CD14-positive monocyte (primary cell): ENCODE measurements at regions not wholly inside any gene's neighbourhood (a gene's known extent, or its start where the extent isn't known, plus 50 kb on each side); places are given as distances from the start of the nearest gene placed in this dataset.

Experiments
- DNase-seq, 3 donors: peaks; one replicate each; pipeline ENCODE4 v3.0.0-alpha.2; 2011 to 2022
- H2AFZ ChIP-seq: 2 replicates; pipeline ENCODE4 v1.6.0; 2012; ENCODE audit warnings: mild to moderate bottlenecking, low read depth, low read length, inconsistent platforms; ENCODE audit not compliant: insufficient read depth, poor library complexity, severe bottlenecking
- H3K27ac ChIP-seq, 2 donors: 1 replicate in 1 of 2; 2 replicates in 1 of 2; pipeline ENCODE4 v1.5.1; 2012 to 2013; ENCODE audit warnings: low read length in 2 of 2, control low read depth in 1 of 2, inconsistent platforms in 1 of 2, low read depth in 1 of 2, mild to moderate bottlenecking in 1 of 2
- H3K27me3 ChIP-seq, 2 donors: one replicate each; pipeline versions ENCODE4 v1.6.0 to v1.6.1; 2011 to 2013; ENCODE audit warnings: low read length in 2 of 2; ENCODE audit not compliant: control insufficient read depth in 2 of 2, insufficient read depth in 2 of 2
- H3K36me3 ChIP-seq, 2 donors: replicated peaks in 1 of 2; 1 replicate in 1 of 2; 2 replicates in 1 of 2; pipeline versions ENCODE4 v1.5.1 to v1.6.1; 2012 to 2013; ENCODE audit warnings: low read length in 2 of 2, control low read depth in 1 of 2, inconsistent platforms in 1 of 2, mild to moderate bottlenecking in 1 of 2; ENCODE audit not compliant: insufficient read depth in 2 of 2, control insufficient read depth in 1 of 2
- H3K4me1 ChIP-seq, 2 donors: 1 replicate in 1 of 2; 2 replicates in 1 of 2; pipeline versions ENCODE4 v1.5.1 to v1.6.1; 2012 to 2013; ENCODE audit warnings: low read length in 2 of 2, control low read depth in 1 of 2, inconsistent platforms in 1 of 2, mild to moderate bottlenecking in 1 of 2, moderate library complexity in 1 of 2; ENCODE audit not compliant: insufficient read depth in 2 of 2, control insufficient read depth in 1 of 2
- H3K4me2 ChIP-seq: replicated peaks from 2 replicates; pipeline ENCODE3; 2012; ENCODE audit warnings: low read length, moderate library complexity, mild to moderate bottlenecking; ENCODE audit not compliant: poor library complexity, severe bottlenecking; ENCODE audit errors: extremely low read depth
- H3K4me3 ChIP-seq, 3 experiments: fragments of 200-600 bp in 1 of 3; sonication (generic) in 1 of 3; replicated peaks in 1 of 3; 1 replicate in 2 of 3; 2 replicates in 1 of 3; pipeline ENCODE4 v1.5.1; 2011 to 2013; ENCODE audit warnings: low read length in 3 of 3, mild to moderate bottlenecking in 3 of 3, control low read depth in 2 of 3, low read depth in 2 of 3, inconsistent platforms in 1 of 3, moderate library complexity in 1 of 3
- H3K79me2 ChIP-seq: 2 replicates; pipeline ENCODE4 v1.6.0; 2012; ENCODE audit warnings: mild to moderate bottlenecking, control low read depth, inconsistent platforms, low read length, moderate library complexity; ENCODE audit not compliant: insufficient read depth
- H3K9ac ChIP-seq: 2 replicates; pipeline ENCODE4 v1.6.0; 2017; ENCODE audit warnings: low read length, mild to moderate bottlenecking; ENCODE audit not compliant: insufficient read depth, poor library complexity, severe bottlenecking
- H3K9me3 ChIP-seq, 2 donors: replicated peaks in 1 of 2; 1 replicate in 1 of 2; 2 replicates in 1 of 2; pipeline versions ENCODE4 v1.5.1 to v1.6.1; 2012 to 2013; ENCODE audit warnings: low read length in 2 of 2, control low read depth in 1 of 2; ENCODE audit not compliant: control insufficient read depth in 1 of 2, insufficient read depth in 1 of 2
- H4K20me1 ChIP-seq: 2 replicates; pipeline ENCODE4 v1.6.0; 2012; ENCODE audit warnings: mild to moderate bottlenecking, low read length, control low read depth, moderate library complexity; ENCODE audit not compliant: insufficient read depth
- H3K27ac Mint-ChIP-seq, 7 donors: one replicate each; pipeline ENCODE4 v1.8.0; 2020; ENCODE audit warnings: mild to moderate bottlenecking in 7 of 7, mixed read lengths in 7 of 7, moderate library complexity in 6 of 7, inconsistent platforms in 2 of 7
- H3K27me3 Mint-ChIP-seq, 3 donors: one replicate each; pipeline ENCODE4 v1.8.0; 2021 to 2022; ENCODE audit warnings: low read depth in 3 of 3, mild to moderate bottlenecking in 3 of 3, mixed read lengths in 3 of 3, moderate library complexity in 3 of 3, inconsistent platforms in 1 of 3
- H3K36me3 Mint-ChIP-seq, 2 donors: one replicate each; pipeline ENCODE4 v1.8.0; 2020; ENCODE audit warnings: mixed read lengths in 2 of 2, inconsistent platforms in 1 of 2, mild to moderate bottlenecking in 1 of 2
- H3K4me1 Mint-ChIP-seq: one replicate; pipeline ENCODE4 v1.8.0; 2020; ENCODE audit warnings: mild to moderate bottlenecking, mixed read lengths
- H3K4me3 Mint-ChIP-seq, 2 donors: one replicate each; pipeline ENCODE4 v1.8.0; 2020; ENCODE audit warnings: mild to moderate bottlenecking in 2 of 2, mixed read lengths in 2 of 2, moderate library complexity in 1 of 2
- H3K9me3 Mint-ChIP-seq, 7 donors: one replicate each; pipeline ENCODE4 v1.8.0; 2020 to 2022; ENCODE audit warnings: mixed read lengths in 7 of 7, mild to moderate bottlenecking in 6 of 7, moderate library complexity in 6 of 7, inconsistent platforms in 2 of 7
- WGBS: methylation state at CpG from one replicate; pipeline ENCODE4 v1.1.5; 2013; ENCODE audit warnings: missing lambda C conversion rate; ENCODE audit not compliant: insufficient coverage; 5-methylcytosine and 5-hydroxymethylcytosine counted together
- intact Hi-C, 2 donors: fragments of 100-400 bp; cut with micrococcal nuclease; formaldehyde crosslinking; loops; one replicate each; pipeline versions ENCODE4 v1.15.0 to v1.15.1; 2023
- TF ChIP-seq, protein P1 (sequence below): fragments of 200-600 bp; IDR thresholded peaks from one replicate; pipeline ENCODE4 v1.8.0; 2022; ENCODE audit warnings: antibody characterized with exemption, mild to moderate bottlenecking

DNA sequence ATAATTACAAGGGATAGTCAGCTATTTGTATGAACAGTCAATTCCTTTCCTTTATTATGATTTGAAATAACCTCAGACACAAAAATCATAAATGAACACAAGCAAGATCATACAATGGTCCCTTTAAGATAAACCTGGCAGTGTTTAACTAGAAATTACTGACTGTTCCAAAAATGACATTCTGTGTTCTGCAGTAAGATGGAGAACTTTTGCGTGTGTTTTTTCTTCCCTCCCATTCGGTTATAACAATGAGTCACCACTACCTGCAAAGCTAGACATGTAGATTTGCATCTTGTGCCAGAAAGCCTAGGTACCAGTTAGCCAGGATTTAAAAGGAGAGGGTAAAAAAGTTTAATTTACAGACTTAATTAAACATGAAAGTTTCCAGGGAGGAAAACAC, 248.2 kb upstream of the ADAMTS9 start:
- no peaks in the 10 kb centered on the region for H3K4me1 Mint-ChIP-seq
- H3K4me3 ChIP-seq: no peak overlapping the region
- intact Hi-C loops: no loop called here

DNA sequence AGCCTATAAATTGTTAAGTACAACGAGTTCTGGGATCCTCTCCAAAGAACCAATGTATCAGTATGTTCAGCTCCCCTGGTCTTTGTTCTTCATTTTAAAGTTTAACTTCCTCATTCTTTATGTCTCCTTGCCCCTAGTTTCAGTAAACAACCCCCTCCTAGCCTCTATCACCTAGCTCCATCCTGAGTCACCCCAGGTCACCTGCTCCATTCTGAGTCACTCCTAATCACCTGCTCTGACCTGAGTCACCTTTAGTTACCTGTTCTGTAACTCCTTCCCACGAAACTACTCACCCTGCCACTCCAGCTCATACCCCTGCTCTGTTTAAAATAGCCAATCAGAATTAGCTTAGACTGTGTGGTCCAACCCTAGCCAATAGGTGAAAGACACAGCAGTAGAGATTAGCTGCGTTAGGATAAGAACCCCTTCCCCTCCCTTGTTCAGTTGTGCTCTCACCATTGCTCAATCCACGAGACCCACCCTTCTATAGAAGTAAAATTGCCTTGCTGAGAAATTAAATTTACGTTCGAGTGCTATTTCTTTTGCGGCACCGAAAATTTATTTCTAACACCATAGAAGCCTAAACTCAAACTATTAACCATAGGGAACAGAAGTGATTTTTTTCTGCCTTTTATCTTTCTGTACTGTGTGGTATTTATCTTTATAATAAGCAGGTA, 245.0 kb upstream of the ADAMTS9 start:
- intact Hi-C loops: no loop called here
- Mint-ChIP-seq H3K27me3 (no peaks in the 10 kb centered on the region), H3K4me1 (no peaks in the 10 kb centered on the region), H3K27ac (no peak overlapping the region), H3K9me3 (peaks cover 7 to 22% (median 15%) of the 10 kb centered on the region in 7 donors), H3K36me3 (no peaks in the 10 kb centered on the region), H3K4me3 (no peak overlapping the region)
- Histone ChIP-seq H3K79me2 (no peaks in the 10 kb centered on the region), H3K4me1 (no peaks in the 10 kb centered on the region), H3K9ac (no peak overlapping the region), H3K9me3 (peaks cover 17 to 19% of the 10 kb centered on the region in 2 donors), H3K27ac (no peak overlapping the region), H3K36me3 (no peaks in the 10 kb centered on the region), H2AFZ (no peak overlapping the region), H4K20me1 (no peaks in the 10 kb centered on the region), H3K4me3 (no peak overlapping the region), H3K27me3 (no peaks in the 10 kb centered on the region), H3K4me2 (no peak overlapping the region)
- 100% methylated on average over 1 of the region's 8 CpGs for WGBS
- DNase-seq: no peak
- TF ChIP-seq, protein P1, sequence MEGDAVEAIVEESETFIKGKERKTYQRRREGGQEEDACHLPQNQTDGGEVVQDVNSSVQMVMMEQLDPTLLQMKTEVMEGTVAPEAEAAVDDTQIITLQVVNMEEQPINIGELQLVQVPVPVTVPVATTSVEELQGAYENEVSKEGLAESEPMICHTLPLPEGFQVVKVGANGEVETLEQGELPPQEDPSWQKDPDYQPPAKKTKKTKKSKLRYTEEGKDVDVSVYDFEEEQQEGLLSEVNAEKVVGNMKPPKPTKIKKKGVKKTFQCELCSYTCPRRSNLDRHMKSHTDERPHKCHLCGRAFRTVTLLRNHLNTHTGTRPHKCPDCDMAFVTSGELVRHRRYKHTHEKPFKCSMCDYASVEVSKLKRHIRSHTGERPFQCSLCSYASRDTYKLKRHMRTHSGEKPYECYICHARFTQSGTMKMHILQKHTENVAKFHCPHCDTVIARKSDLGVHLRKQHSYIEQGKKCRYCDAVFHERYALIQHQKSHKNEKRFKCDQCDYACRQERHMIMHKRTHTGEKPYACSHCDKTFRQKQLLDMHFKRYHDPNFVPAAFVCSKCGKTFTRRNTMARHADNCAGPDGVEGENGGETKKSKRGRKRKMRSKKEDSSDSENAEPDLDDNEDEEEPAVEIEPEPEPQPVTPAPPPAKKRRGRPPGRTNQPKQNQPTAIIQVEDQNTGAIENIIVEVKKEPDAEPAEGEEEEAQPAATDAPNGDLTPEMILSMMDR: no peak

More for the DNA sequence above, 248.2 kb upstream of the ADAMTS9 start:
- Histone ChIP-seq H3K27ac (no peak overlapping the region), H3K79me2 (no peaks in the 10 kb centered on the region), H4K20me1 (no peaks in the 10 kb centered on the region), H3K36me3 (no peaks in the 10 kb centered on the region), H3K9ac (no peak overlapping the region), H2AFZ (no peak overlapping the region), H3K4me1 (no peaks in the 10 kb centered on the region), H3K4me2 (no peak overlapping the region), H3K9me3 (peaks cover 11 to 18% of the 10 kb centered on the region in 2 donors), H3K27me3 (no peaks in the 10 kb centered on the region)
- H3K9me3 Mint-ChIP-seq: peaks cover 9 to 22% (median 17%) of the 10 kb centered on the region in 7 donors
- no CpG with 5 or more reads among the region's 2 CpGs for WGBS
- no peak overlapping the region for H3K4me3 Mint-ChIP-seq
- H3K36me3 Mint-ChIP-seq: no peaks in the 10 kb centered on the region
- DNase-seq: no peak
- peaks cover 0 to 2% (median 0%) of the 10 kb centered on the region in 3 donors for H3K27me3 Mint-ChIP-seq
- TF ChIP-seq, protein P1: no peak
- no peak overlapping the region for H3K27ac Mint-ChIP-seq
